GM21737 (cell line): ENCODE measurements at regions not wholly inside any gene's neighbourhood (a gene's known extent, or its start where the extent isn't known, plus 50 kb on each side); places are given as distances from the start of the nearest gene placed in this dataset.
"Not testable (repeated sequence)": the region's sequence is repeated elsewhere in the genome, so short reads cannot be mapped to it uniquely, and the experiment has no call there.

Source experiments
- ATAC-seq: cut with Tn5 transposase; IDR thresholded peaks from one replicate; pipeline ENCODE4 v1.9.1; 2021; ENCODE audit warnings: mild to moderate bottlenecking, moderate library complexity; ENCODE audit not compliant: unreplicated experiment

DNA sequence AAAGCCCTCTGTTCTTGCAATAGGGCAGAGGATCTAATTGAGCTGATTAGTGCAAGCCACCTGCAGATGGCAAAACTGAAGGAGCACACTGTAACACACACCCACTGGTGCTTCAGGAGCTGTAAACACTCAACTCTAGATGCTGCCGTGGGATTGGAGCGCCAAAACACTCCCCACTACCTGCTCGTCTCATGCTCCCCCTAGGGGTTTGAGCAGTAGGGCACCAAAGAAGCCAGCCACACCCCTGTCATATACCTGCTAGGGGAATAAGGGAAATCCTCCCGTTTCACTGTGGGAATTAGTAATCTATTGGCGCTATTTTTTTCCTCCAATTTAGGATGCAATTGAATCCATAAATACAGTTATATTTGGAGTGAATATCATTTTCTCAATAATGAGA, 360.2 kb downstream of the GLUD2 start:
- no peak for ATAC-seq

DNA sequence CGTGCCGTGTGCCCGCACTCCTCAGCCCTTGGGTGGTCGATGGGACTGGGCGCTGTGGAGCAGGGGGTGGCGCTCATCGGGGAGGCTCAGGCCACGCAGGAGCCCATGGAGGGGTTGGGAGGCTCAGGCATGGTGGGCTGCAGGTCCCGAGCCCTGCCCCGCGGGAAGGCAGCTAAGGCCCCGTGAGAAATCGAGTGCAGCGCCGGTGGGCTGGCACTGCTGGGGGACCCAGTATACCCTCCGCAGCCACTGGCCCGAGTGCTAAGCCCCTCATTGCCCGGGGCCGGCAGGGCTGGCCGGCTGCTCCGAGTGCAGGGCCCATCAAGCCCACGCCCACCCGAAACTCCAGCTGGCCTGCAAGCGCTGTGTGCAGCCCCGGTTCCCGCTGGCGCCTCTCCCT, 384.1 kb downstream of the GLUD2 start:
- ATAC-seq: not testable (repeated sequence)

DNA sequence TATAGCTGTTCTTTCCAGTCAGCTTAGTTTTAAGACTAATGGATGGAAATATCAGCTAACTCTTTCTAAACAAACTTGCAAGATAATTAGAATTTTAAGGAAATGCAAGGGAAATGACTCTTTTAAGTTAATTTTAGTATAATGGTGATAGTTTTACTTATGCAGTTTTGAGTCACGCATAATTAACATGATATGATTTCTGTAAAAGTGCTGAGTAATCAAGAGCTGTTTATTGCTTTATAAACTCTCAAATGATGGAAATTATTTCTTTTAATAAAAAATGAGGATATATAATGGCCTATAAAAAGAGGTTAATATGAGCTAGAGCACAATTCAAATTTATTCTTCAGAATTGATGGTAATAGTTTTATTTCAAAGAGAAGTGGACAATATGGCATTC, 385.9 kb downstream of the GLUD2 start:
- ATAC-seq: no peak

DNA sequence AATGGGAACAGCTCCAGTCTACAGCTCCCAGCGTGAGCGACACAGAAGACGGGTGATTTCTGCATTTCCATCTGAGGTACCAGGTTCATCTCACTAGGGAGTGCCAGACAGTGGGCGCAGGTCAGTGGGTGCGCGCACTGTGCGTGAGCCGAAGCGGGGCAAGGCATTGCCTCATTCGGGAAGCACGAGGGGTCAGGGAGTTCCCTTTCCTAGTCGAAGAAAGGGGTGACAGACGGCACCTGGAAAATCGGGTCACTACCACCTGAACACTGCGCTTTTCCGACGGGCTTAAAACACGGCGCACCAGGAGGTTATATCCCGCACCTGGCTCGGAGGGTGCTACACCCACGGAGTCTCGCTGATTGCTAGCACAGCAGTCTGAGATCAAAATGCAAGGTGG, 390.3 kb downstream of the GLUD2 start:
- not testable (repeated sequence) for ATAC-seq

DNA sequence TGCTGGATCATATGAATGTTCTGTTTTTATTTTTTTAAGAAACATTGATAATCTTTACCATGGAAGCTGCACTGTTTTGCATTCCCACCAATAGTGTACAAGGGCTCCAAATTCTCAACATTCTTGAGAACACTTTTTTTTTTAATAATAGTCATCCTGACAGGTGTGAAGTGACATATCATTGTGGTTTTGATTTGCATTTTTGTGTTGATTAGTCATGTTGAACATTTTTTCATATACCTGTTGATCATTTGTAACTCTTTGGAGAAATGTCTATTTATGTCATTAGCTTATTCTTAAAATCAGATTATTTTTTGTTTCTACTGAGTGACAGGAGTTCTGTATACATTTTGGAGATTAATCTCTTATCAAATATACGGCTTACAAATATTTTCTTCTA, 408.5 kb downstream of the GLUD2 start:
- ATAC-seq: no peak

DNA sequence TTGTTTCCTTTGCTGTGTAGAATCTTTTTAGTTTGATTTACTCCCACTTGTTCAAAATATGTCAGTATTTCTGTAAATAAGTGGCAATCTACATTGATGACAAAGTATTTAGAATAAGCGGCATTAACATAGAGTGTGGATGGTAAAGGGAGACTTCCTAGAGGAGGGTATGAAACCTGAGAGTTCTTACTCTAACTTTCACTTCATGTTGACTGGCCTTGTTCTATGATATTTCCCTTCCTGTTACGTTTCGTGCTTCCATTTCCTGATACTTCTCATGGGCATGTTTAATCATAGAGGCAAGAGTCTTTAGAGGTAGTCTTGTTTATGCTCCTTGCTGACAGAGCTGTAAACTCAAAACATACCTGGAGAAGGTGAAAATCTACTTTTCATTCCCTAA, 408.9 kb downstream of the GLUD2 start:
- peak; percentile 81 for ATAC-seq

DNA sequence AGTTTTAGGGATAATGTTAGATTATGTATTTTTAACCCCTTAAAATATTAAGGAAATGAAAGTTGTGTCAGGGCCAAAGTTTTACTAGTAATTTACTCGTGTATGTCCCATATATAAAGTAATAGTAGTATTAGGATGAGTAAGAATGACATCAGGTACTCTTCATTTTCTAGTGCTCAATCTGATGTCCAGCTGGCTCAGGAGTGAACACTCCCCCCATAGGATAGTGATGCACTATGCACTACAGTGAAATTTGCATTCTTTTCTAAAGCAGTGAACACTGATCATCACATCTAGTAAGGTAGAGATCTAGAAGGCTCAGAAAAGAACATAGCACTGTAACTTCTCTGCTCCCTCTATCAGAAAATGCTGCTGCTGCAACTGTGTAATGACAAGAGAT, 409.7 kb downstream of the GLUD2 start:
- no peak for ATAC-seq

DNA sequence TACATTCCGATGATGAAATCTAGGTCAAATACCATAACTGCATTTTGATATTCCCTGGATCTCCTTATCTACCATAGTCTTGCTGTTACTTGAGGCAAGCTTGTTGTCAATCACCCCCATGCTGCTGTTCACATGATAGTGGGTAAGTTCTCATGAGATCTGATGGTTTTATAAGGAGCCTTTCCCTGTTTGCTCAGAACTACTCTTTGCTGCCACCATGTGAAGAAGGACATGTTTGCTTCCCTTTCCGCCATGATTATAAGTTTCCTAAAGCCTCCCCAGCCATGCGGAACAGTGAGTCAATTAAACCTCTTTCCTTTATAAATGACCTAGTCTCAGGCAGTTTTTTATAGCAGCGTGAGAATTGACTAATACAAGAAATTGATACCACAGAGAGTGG, 432.0 kb downstream of the GLUD2 start:
- ATAC-seq: no peak

DNA sequence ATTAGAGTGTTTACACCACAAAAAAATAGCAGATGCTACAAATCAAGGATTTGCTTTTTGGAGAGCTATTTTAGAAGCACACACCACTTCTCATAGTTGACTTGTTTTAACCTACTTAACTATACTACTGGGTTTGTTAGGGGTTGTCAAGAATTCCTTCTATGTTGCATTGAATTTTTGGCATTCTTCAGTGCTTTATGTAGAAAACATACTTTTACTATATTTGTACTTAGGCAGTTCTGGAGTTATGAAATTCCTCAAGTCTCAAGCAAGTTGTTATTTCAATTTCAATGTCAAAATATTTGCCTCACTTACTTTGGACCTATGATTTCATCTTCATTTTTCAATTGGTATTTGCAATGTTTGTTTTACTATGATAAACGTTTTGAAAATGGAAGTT, 449.6 kb downstream of the GLUD2 start:
- no peak for ATAC-seq

DNA sequence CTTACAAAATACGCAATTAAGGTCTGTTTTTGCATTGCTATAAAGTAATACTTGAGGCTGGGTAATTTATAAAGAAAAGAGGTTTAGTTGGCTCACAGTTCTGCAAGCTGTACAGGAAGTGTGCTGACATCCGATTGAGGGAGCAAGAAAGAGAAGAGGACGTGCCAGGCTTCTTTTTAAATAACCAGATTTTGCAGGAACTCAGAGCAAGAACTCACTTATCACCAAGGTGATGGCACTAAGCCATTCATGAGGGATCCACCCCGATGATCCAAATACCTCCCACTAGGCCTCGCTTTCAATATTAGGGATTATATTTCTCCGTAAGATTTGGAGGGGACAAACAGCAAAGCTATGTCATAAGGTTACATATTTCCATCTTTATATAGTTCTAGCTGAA, 456.7 kb downstream of the GLUD2 start:
- no peak for ATAC-seq

DNA sequence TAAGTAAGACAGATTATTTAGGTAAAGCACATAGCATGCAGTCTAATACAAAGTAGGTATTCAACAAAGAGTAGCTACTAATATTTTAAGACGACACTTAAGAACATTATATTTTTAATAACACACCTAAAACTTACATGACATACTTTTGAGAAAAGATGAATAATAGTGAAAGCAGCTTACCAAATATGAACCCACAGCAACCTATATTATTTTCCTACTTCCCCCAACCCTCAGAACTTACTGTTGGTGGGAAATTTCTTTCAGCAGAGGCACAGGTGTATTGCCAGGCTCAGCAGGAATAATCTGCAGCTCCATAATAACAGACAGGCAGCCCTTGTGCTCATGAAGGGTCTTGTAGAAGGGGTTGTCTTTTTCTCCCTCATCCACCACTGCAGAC, 498.9 kb downstream of the GLUD2 start:
- no peak for ATAC-seq

DNA sequence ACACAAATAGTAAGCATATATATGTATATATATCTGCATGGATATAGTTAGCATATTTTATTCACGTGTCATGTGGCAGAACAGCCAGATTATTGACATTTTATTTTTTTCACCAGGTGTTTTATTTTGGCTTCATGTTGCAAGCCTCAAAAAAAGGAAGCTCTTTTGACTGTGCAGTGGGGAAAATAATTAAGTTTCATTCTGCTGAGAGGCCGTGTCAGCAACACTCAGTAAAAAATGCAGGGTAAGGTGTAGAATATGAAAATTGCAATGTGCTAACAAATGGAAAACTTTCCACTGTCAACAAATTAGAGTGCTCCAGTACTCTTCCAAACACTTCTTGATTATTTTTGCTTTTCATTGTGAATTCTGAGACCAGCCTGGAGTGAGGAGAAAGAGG, 511.5 kb downstream of the GLUD2 start:
- no peak for ATAC-seq

DNA sequence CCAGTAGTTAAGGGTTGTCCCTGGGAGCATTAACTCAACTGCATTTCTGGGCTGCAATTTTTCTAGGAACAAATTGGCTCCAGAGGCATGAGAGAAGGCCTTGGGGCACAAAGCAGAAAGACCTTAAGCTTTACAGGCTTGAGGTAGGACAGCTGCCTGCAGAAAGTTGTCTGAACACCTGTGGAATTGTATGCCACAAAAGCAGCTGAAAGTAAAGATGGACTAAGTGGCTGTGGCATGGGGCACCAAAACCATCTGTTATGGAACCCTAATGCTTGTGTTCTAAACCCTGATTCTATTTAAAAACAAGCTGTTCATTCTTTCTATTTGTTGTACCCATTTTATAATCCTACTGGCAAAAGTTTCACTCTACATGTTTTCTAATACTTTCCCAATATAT, 515.2 kb downstream of the GLUD2 start:
- no peak for ATAC-seq

DNA sequence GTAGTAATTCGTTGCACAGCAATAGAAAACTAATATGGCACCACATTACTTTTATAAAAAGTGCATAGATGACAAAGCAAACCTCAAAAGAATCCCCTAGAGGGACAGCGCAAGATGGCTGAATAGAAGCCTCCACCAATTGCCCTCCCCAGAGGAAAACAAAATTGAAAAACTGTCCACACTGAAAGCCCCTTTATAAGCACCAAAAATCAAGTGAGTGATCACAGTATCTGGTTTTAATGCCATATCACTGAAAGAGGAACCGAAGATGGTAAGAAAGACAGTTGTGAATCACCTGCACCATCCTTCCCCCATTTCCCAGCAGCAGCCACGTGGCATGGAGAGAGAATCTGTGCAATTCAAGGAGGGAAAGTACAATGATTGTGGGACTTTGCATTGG, 522.2 kb downstream of the GLUD2 start:
- ATAC-seq: no peak

DNA sequence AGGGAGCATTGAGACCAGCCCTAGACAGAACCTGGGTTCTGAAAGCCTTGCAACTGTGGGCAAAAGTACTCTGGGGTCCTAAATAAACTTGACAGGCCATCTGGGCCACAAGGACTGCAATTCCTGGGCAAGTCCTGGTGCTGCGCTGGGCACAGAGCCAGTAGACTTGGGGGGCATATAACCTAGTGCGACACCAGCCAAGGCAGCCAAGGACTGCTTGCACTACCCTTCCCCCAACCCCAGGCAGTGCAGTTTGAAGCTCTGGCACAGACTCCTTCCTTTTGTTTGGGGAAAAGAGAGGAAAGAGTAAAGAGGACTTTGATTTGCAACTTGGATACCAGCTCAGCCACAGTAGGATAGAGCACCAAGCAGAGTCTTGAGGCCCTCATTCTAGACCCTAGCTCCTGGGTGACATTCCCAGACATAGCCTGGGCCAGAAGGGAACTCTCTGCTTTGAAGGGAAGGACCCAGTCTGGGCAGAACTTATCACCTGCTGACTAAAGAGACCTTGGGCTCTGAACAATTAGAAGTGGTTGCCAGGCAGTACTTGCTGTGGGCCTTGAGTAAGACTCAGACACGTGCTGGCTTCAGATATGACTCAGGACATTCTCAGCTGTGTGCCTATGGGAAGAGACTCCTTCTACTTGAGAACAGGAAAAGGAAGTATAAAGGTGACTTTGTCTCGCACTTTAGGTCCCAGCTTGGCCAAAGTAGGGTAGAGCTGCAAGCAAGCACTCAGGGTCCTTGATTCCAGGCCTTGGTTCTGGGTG, 522.8 kb downstream of the GLUD2 start:
- ATAC-seq: no peak

DNA sequence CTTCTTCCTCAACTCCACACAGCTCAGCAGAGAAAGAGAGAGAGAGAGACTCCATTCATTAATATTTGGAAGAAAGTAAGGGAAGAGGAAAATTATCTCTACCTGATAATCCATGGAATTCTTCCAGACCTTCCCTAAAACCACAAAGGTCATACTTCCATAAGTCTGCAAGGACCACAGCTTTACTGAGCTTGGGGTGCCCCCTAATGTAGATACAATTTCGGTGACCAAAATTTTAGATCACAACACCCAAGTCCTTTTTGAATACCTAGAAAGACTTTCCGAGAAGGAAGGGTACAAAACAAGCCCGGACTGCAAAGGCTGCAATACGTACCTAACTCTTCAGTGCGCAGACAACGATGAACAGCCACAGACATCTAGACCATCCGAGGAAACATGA, 523.9 kb downstream of the GLUD2 start:
- no peak for ATAC-seq

DNA sequence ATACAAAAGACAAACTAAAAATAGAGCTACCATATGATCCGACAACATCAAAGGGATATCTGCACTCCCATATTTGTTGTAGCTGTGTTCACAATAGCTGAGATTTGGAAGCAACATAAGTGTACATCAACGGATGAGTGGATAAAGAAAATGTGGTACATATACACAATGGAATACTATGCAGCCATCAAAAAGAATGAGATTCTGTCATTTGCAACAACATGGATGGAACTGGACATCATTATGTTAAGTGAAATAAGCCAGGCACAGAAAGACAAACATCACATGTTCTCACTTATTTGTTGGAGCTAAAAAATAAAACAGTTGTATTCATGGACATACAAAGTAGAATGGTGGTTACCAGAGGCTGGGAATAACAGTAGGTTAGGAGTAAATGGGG, 527.0 kb downstream of the GLUD2 start:
- ATAC-seq: not testable (repeated sequence)

DNA sequence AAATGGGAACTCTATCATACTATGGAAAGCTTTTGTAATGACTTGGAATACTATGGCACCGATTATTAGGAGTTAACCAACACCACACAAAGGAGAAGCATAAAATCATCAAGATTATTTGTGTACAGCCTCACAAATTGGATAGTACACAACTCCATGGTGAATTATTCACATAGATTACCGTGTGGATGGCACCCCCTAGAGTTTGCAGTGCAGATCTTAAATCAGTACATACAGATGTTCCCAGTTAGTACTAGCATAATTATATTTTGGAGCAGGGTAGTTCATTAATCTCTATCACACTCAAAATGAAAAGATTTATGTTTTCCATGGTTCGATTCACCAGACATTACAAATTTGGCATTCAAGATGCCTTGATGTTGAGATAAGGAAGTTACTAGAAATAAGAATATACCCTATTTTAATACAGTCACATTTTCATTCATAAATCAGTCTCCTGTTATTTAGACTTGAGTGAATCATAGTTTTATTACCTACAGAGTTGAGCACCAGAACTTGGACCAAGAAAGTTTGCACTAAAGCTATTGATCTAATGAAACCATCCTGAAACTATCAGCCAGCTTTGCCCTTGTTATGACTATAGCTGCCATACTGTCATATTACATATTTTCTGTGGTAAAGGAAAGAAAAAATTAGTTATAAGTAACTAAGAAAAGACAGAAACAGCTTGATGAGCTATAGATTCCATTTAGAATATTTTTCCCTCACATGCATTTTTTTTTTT, 531.8 kb downstream of the GLUD2 start:
- ATAC-seq: no peak

DNA sequence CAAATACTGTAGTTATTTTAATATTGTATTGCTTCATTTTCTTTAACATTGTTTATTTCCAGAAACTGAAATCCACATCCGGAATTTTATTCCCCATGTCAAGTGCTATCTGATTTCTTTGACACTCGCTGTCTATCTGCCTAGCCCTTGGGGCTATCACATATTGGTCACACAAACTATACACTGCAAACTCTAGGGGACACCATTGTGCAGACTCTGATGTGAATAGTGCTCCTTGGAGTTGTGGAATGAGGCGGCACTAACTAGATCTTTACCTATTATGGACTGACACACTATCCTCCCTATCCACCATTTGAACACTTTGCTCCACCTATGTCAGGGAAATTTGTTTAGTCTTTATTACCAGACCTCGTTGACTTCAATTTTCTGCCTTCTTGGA, 534.5 kb downstream of the GLUD2 start:
- ATAC-seq: no peak

DNA sequence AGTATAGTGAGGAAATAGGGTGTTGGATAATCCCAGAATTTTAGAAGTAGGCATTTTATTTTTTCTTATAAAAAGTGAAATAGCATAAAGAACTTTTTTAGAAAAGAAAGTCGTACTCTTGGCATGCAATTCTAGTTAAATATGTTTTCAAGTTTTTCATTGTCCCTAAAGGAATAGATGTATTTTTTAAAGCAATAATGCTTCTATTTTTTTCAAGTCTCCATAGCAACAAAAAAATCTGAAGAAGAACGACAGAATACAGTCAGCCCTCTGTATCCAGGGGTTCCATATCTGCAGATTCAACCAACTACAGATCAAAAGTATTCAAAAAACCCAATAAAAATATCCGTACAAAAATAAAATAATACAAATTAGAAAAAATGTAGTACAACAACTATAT, 538.2 kb downstream of the GLUD2 start:
- no peak for ATAC-seq

DNA sequence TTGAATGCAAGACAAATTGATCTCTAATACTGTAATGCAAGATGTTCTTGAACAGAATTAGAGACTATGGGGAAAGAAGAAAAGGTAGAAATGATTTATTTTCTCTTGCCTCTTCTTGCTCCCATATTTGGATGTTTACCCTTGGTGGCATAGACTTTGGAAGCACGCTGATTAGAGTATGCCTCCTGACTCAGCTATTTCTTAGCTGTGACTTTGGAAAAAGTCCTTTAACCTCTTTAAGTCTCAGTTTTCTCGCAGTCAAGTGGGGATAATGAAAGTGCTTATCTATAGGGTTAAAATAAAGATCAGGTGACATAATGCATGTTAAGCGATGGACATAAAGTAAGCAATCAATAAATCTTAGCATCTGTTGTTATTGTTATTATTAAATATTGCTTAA, 545.5 kb downstream of the GLUD2 start:
- ATAC-seq: no peak

DNA sequence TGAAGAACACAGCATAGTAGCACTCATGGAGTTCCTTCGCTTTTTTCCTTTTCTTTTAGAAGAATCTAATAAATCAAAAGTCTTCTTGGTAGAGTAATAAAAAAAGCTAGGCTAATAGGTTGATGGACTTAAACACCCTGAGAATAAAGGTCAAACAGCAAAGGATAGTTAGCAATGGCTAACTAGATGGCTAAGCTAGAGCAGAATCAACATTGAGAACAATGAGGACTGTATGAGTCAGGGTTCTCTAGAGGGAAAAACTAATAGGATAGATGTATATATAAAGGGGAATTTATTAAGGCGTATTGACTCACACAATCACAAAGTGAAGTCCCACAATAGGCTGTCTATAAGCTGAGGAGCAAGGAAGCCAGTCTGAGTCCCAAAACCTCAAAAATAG, 550.9 kb downstream of the GLUD2 start:
- ATAC-seq: no peak

DNA sequence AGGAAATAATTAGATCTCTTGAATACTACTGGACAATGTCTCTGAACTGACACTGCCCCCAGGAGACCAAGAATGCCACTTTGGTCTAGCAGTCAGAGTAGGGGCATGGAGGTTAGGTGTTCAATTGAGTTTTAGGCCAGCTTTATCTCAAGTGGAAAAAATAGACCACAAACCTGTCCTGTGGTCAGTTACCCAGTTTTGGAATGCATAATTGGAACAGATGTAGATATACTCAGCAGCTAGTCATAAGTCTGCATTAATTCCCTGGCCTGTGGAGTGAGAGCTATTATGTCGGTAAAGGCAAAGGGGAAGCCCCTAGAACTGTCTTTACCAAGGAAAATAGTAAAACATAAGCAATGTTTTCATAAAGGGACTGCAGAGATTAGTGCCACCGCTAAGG, 587.7 kb downstream of the GLUD2 start:
- no peak for ATAC-seq
